Activated CD8-positive, alpha-beta T cell treated with anti-CD3 and anti-CD28 coated beads, Interleukin-2, amount 10 ng/mL, durations not matched to agents 7 days and 5 days (primary cell): ENCODE measurements at regions not wholly inside any gene's neighbourhood (a gene's known extent, or its start where the extent isn't known, plus 50 kb on each side); places are given as distances from the start of the nearest gene placed in this dataset.
"Not testable (repeated sequence)": the region's sequence is repeated elsewhere in the genome, so short reads cannot be mapped to it uniquely, and the experiment has no call there.

ENCODE experiments used
- ATAC-seq: fragments of 150-1000 bp; cut with Tn5 transposase; one replicate; pipeline ENCODE4 v1.10.0; 2021; ENCODE audit warnings: moderate library complexity
- CTCF ChIA-PET: fragments of 350-600 bp; sonication (Branson Sonifier 250); formaldehyde crosslinking; loops from one replicate; lab custom pipeline; 2021; ENCODE audit warnings: antibody characterized with exemption; lab: Charles Lee
- POLR2A ChIA-PET: fragments of 350-600 bp; sonication (Branson Sonifier 250); formaldehyde crosslinking; loops from one replicate; lab custom pipeline; 2021; ENCODE audit warnings: antibody characterized with exemption; lab: Charles Lee
- DNase-seq: peaks from one replicate; pipeline ENCODE4 v3.0.0-alpha.2; 2020
- H3K27ac Mint-ChIP-seq: one replicate; pipeline ENCODE4 v1.8.0; 2021; ENCODE audit warnings: mild to moderate bottlenecking, mixed read lengths
- H3K27me3 Mint-ChIP-seq: one replicate; pipeline ENCODE4 v1.8.0; 2021; ENCODE audit warnings: low read depth, mixed read lengths
- H3K36me3 Mint-ChIP-seq: one replicate; pipeline ENCODE4 v1.8.0; 2021; ENCODE audit warnings: low read depth, mixed read lengths
- H3K4me1 Mint-ChIP-seq: one replicate; pipeline ENCODE4 v1.8.0; 2021; ENCODE audit warnings: low read depth, mixed read lengths
- H3K4me3 Mint-ChIP-seq: one replicate; pipeline ENCODE4 v1.8.0; 2021; ENCODE audit warnings: mild to moderate bottlenecking, mixed read lengths
- H3K9me3 Mint-ChIP-seq: one replicate; pipeline ENCODE4 v1.8.0; 2022; ENCODE audit warnings: mixed read lengths; ENCODE audit not compliant: insufficient read depth

DNA sequence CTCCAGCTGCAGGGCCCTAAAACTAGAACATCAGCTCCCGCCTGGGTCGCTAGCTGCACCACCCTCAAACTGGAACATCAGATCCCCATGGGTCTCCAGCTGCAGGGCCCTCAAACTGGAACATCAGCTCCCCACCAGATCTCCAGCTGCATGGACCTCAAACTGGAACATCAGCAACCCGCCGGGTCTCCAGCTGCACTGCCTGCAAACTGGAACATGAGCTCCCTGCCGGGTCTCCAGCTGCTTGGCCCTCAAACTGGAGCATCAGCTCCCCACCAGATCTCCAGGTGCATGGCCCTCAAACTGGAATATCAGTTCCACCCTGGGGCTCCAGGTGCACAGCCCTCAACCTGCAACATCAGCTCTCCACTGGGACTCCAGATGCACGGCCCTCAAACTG, 82.7 kb downstream of the TFRC start:
- ATAC-seq, H3K27ac Mint-ChIP-seq, H3K36me3 Mint-ChIP-seq, H3K4me3 Mint-ChIP-seq, CTCF ChIA-PET, H3K9me3 Mint-ChIP-seq, H3K4me1 Mint-ChIP-seq, DNase-seq: not testable (repeated sequence)
- H3K27me3 Mint-ChIP-seq, result peaks cover 23% of the 10 kb centered on the region
- POLR2A ChIA-PET, result interaction anchor here (0.6 kb wide), 1 partner anchor 1027 kb away, joined by 4 read pairs; no protein-coding TSS in a partner anchor

DNA sequence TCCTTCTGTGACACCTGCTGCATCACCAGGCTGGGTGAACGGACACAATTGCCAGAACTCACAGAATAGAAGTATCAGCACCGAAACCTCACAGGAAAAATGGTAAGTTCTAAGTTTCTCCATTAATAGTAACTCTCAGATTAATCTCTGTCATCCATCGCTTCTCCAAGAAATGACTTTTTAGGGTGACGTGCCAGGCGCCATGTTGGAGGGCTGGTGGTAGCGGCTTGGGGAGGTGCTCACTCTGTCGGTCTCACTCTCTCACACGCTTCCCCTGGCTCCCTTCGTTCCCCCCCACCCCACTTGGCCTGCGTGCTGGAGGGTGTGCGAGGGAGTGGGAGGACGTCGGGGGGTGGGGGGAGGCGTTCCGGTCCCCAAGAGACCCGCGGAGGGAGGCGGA, 85.6 kb downstream of the TFRC start:
- DNase-seq, H3K9me3 Mint-ChIP-seq, H3K4me3 Mint-ChIP-seq, H3K4me1 Mint-ChIP-seq, H3K27ac Mint-ChIP-seq, POLR2A ChIA-PET, CTCF ChIA-PET, ATAC-seq, H3K36me3 Mint-ChIP-seq: not testable (repeated sequence)
- H3K27me3 Mint-ChIP-seq, result peaks cover 16% of the 10 kb centered on the region

DNA sequence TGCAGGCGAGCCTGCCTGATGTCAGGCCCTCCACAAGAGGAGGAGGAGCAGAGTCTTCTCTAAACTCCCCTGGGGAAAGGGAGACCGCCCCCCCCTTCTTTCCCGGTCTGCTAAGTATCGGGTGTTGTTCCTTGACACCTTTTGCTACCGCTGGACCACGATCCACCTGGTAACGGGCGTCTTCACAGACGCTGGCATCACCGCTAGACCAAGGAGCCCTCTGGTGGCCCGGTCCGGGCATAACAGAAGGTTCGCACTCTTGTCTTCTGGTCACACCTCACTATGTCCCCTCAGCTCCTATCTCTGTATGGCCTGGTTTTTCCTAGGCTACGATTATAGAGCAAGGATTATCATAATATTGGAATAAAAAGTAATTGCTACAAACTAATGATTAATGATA, 86.0 kb upstream of the TNK2 start:
- H3K4me1 Mint-ChIP-seq, H3K36me3 Mint-ChIP-seq, H3K27me3 Mint-ChIP-seq, H3K4me3 Mint-ChIP-seq, ATAC-seq, H3K27ac Mint-ChIP-seq, POLR2A ChIA-PET, H3K9me3 Mint-ChIP-seq: not testable (repeated sequence)
- peak; percentile 79 for DNase-seq
- CTCF ChIA-PET, result interaction anchor here (0.7 to 1.1 kb wide), 2 partner anchors 81 to 144 kb away, joined by 3 read pairs; no protein-coding TSS in a partner anchor

DNA sequence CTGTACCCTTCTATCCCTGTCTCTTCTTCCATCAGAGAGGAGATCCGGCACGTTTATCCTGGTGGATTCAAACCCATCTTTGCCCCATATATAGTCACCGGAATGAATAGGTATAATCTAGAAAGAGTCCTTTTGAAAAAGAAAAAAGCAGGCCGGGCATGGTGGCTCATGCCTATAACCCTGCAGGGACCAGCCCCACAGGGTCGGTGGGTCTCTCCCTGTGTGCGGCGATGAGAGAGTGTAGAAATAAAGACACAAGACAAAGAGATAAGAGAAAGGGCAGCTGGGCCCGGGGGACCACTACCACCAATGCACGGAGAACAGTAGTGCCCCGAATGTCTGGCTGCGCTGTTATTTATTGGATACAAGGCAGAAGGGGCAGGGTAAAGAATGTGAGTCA, 85.3 kb upstream of the TNK2 start:
- ATAC-seq, CTCF ChIA-PET, H3K9me3 Mint-ChIP-seq, H3K4me1 Mint-ChIP-seq, POLR2A ChIA-PET, H3K27me3 Mint-ChIP-seq, H3K4me3 Mint-ChIP-seq, H3K27ac Mint-ChIP-seq, H3K36me3 Mint-ChIP-seq, DNase-seq: not testable (repeated sequence)

DNA sequence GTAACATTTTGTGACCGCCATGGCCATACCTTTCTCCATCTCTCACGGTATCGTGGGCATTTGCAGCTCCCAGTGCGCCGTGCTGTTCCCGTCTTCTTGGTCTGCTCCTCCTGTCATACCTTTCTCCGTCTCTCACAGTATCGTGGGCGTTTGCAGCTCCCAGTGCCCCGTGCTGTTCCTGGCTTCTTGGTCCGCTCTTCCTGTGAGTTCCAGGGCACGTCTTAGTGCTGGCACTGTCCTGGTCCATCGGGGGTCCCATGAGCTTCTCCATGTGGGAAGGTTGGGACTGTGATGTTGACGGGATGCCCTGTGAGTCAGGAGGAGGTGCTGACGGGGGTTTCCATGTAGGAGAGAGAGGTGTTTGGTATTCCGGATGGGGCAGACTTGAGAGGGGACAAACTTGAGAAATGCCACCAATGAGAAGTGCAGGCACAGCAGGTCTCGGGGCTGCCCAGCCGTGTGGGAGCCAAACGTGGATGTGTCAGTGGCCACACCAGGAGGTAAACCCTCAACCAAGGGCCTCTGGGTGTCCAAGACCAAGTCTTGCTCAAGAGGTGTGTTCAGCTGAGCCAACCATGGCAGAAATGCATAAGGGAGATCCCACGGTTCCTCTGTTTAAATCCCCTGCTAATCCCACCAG, 84.7 kb upstream of the TNK2 start:
- H3K27me3 Mint-ChIP-seq, POLR2A ChIA-PET, CTCF ChIA-PET, ATAC-seq, H3K27ac Mint-ChIP-seq, H3K4me3 Mint-ChIP-seq, H3K9me3 Mint-ChIP-seq, DNase-seq, H3K36me3 Mint-ChIP-seq: not testable (repeated sequence)
- H3K4me1 Mint-ChIP-seq, result peaks cover 13% of the 10 kb centered on the region

DNA sequence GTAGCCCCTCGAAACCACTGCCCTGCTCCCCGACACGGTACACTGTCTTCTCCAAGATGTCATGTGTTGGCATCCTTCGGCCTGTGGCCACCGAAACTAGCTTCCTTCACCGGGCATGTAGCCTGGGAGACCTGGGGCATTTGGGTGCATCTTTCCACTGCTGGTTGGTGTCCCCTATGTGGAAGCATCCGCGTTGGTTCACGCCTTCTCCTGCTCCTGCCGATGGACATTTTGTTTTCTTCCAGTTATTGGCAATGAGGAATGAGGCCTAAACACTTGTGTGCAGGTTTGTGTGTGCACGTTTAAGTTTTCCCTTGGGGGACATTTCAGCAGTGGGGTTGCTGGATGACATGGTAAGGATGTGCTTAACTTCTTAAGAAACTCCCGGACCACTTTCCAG, 83.6 kb upstream of the TNK2 start:
- H3K36me3 Mint-ChIP-seq, CTCF ChIA-PET, H3K9me3 Mint-ChIP-seq, ATAC-seq, DNase-seq, H3K27me3 Mint-ChIP-seq, H3K27ac Mint-ChIP-seq, POLR2A ChIA-PET, H3K4me3 Mint-ChIP-seq: not testable (repeated sequence)
- H3K4me1 Mint-ChIP-seq, result peaks cover 13% of the 10 kb centered on the region

DNA sequence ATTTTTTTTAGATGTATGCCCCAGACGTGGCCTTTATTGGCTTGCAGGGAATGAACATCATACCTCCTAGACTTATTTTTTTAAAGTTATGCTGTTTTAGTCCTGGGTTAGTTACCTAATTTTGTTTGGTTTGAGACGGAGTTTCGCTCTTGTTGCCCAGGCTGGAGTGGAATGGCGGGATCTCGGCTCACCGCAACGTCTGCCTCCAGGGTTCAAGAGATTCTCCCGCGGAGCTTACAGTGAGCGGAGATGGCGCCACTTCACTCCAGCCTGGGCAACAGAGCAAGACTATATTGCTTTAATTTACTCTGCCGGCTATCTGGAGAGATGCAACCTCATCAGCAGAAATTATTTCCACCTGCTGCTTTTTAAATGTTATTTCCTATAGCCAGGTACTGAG, 82.9 kb upstream of the TNK2 start:
- H3K9me3 Mint-ChIP-seq, POLR2A ChIA-PET, DNase-seq, ATAC-seq, CTCF ChIA-PET, H3K27me3 Mint-ChIP-seq, H3K36me3 Mint-ChIP-seq: not testable (repeated sequence)
- Mint-ChIP-seq H3K4me1 (peaks cover 13% of the 10 kb centered on the region), H3K4me3 (peak overlapping the region; percentile 76), H3K27ac (peak overlapping the region; percentile 70)

DNA sequence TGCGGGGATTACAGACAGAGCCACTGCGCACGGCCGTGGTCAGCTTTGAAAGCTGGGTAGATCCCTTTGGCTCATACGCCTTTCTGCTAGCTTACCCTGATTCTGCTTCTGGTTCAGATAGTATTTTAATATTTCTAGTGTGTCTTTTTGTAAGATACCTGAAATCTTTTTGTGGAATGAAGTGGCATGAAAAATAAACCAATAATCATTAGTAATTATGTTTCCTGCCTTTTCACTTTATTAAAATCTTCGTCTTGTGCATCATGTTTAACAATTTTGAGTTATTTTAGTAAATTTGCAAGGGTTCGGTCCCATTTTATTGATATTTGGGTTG, 82.5 kb upstream of the TNK2 start:
- ATAC-seq, POLR2A ChIA-PET, H3K36me3 Mint-ChIP-seq: not testable (repeated sequence)

DNA sequence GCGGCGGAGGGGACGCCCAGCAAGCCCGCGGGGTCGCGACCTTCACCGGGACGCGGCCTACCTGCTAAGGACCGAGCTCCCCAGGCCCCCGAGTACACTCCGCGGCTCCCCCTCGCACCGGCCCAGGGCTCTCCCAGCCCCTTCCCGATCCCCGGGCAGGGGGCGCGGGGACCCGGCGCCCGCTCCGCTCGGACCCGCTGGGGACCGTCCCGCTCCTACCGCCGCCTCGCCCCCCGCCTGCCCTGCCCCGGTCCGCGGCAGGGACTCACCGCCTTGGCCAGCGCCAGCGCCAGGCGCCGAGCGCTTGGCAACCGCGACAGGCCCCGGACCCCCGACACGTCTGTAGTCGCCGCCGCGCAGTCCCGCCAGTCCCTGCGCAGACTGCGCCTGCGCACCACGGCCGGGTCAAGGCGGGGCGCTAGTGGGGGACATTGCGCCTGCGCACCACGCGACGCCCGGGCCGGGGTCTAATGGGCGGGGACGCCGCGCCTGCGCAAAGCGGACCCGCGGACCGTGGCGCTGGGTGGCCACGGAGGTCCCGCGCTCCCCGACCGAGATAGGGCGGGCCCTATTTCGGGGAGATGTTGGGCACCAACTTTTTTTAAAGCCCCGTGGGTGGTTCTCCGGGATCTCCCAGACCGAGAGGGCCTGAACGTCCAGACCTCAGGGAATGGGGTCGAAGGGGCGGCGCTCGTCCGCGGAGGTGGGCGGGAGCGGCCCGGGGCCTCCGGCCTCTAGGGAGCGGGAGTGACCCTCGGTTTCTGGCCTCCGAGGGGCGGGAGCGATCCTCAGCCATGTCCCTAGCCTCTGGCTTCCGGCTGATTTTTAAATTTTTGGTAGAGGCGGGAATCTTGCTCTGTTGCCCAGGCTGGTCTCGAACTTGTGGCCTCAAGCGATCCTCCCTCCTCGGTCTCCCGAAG, 81.8 kb upstream of the TNK2 start:
- peaks cover 13% of the 10 kb centered on the region for H3K4me1 Mint-ChIP-seq

More for the DNA sequence above, 82.5 kb upstream of the TNK2 start:
- peak overlapping the region; percentile 70 for H3K27ac Mint-ChIP-seq
- H3K9me3 Mint-ChIP-seq, DNase-seq, H3K27me3 Mint-ChIP-seq, CTCF ChIA-PET: not testable (repeated sequence)
- H3K4me1 Mint-ChIP-seq, result peaks cover 13% of the 10 kb centered on the region
- peak overlapping the region; percentile 76 for H3K4me3 Mint-ChIP-seq

DNA sequence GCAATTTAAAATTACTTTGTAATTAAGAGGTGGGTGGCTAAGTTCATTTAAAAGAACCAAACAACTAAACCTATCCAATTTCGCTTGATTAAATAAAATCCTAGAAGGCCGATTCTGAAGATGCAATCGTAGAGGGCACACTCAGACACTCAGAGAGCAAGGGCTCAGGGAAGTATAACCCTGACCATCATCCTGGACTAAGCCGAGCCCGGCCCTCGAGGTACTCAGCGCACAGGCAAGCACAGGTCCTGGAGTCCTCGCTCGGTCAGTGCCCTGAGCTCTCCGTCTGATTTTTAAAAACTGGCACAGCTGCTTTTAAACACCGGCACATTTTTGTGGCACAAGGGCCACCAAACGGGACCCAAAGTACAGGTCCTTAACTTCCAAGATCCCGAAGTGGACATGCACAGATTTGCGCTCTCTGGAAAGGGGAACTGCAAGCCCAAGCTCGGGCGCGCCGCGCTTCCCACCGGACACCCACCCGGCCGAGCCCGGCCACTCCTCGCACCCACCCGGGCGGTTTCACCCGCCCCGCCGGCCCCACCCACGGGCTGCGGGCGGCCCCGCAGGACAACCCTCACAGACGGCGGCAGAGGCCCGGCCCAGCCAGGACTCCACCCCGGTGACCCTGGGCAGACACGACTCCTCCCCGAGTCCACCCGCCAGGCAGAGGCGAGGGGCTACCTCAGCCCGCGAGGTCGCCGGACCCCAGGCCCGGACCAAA, 81.0 kb upstream of the TNK2 start:
- peak; percentile 52 for ATAC-seq
- H3K27me3 Mint-ChIP-seq, H3K9me3 Mint-ChIP-seq, CTCF ChIA-PET, H3K36me3 Mint-ChIP-seq, H3K27ac Mint-ChIP-seq, POLR2A ChIA-PET: not testable (repeated sequence)
- Mint-ChIP-seq H3K4me3 (peak overlapping the region; percentile 58), H3K4me1 (peaks cover 13% of the 10 kb centered on the region)
- DNase-seq, result peak; percentile 38

More for the DNA sequence above, 81.8 kb upstream of the TNK2 start:
- H3K27me3 Mint-ChIP-seq, H3K9me3 Mint-ChIP-seq, H3K36me3 Mint-ChIP-seq, CTCF ChIA-PET, POLR2A ChIA-PET: not testable (repeated sequence)
- peak; percentile 94 for ATAC-seq
- Mint-ChIP-seq H3K27ac (peak overlapping the region; percentile 70), H3K4me3 (peak overlapping the region; percentile 76)
- DNase-seq, result peak; percentile 90

DNA sequence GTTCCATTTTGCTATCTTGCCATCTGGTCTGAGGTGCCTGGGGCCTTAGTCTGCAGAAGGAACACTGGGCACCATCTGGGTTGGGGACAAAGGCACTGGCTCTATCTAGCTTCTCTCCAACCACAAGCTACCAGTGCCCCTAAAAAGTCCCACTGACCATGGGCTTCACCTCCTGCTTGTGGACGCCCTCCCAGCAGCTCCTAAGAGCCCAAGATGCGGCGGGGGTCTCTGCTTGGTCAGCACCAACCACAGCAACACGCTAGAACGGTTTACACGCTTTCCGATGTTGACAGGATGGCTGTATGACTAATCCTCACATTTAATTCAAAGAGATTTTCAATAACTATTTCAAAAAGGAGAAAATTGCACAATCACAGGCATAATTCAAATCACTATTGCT, 80.4 kb upstream of the TNK2 start:
- Mint-ChIP-seq H3K4me1 (peaks cover 12% of the 10 kb centered on the region), H3K4me3 (peak overlapping the region; percentile 58)
- H3K36me3 Mint-ChIP-seq, DNase-seq, H3K9me3 Mint-ChIP-seq, H3K27me3 Mint-ChIP-seq, CTCF ChIA-PET, H3K27ac Mint-ChIP-seq, POLR2A ChIA-PET, ATAC-seq: not testable (repeated sequence)

DNA sequence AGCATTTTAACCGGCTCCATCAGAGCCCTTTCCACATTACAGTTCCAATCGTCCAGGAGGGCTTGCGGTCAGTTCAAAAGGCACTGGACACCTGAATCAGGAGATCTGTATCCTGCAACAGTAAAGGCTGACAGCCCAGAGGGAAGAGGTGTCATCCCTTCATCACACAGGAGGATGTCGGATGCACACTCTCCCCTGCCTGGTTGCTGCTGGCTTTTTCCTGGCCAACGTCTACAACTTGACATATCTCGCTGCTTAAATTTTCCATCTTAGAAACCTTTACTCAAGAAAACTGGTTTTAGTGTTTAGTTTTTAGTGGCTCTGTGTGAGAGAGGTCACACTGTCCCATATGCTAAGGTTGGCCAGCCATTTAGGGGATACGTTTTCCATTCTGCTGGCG, 78.7 kb upstream of the TNK2 start:
- H3K9me3 Mint-ChIP-seq, H3K27ac Mint-ChIP-seq, DNase-seq, H3K27me3 Mint-ChIP-seq, CTCF ChIA-PET, ATAC-seq, POLR2A ChIA-PET, H3K4me3 Mint-ChIP-seq: not testable (repeated sequence)
- peaks cover 12% of the 10 kb centered on the region for H3K4me1 Mint-ChIP-seq
- peaks cover 14% of the 10 kb centered on the region for H3K36me3 Mint-ChIP-seq
